HG03439 (cell line): ENCODE measurements at regions not wholly inside any gene's neighbourhood (a gene's known extent, or its start where the extent isn't known, plus 50 kb on each side); places are given as distances from the start of the nearest gene placed in this dataset.
A peak's percentile ranks its signal among the peaks of the same experiment; 100 is the strongest.

Experiments
- ATAC-seq: cut with Tn5 transposase; IDR thresholded peaks from one replicate; pipeline ENCODE4 v1.9.1; 2021; ENCODE audit warnings: mild to moderate bottlenecking, moderate library complexity; ENCODE audit not compliant: unreplicated experiment

- no peak for ATAC-seq
Observed at GRCh38 chr4:159443975-159444374, 341.1 kb downstream of the RAPGEF2 start.

GRCh38 chr4:159444678-159445077 lies 341.8 kb downstream of the RAPGEF2 start:
- no peak for ATAC-seq

GRCh38 chr4:159445692-159446091 lies 342.8 kb downstream of the RAPGEF2 start:
- no peak for ATAC-seq

- ATAC-seq, result peak; percentile 100
Observed at GRCh38 chr4:159446266-159446976, 343.5 kb downstream of the RAPGEF2 start.

- ATAC-seq, result no peak
Observed at GRCh38 chr4:159447296-159447695, 344.4 kb downstream of the RAPGEF2 start.

GRCh38 chr4:159451006-159451405 lies 348.1 kb downstream of the RAPGEF2 start:
- no peak for ATAC-seq

GRCh38 chr4:159455675-159456237 lies 352.9 kb downstream of the RAPGEF2 start:
- no peak for ATAC-seq

- ATAC-seq, result no peak
Observed at GRCh38 chr4:159460371-159460770, 357.5 kb downstream of the RAPGEF2 start.

- no peak for ATAC-seq
Observed at GRCh38 chr4:159463235-159463634, 360.4 kb downstream of the RAPGEF2 start.

GRCh38 chr4:159464302-159464701 lies 361.4 kb downstream of the RAPGEF2 start:
- ATAC-seq, result no peak

GRCh38 chr4:159476886-159477285 lies 374.0 kb downstream of the RAPGEF2 start:
- ATAC-seq, result no peak

- no peak for ATAC-seq
Observed at GRCh38 chr4:159480826-159481225, 377.9 kb downstream of the RAPGEF2 start.

- ATAC-seq, result no peak
Observed at GRCh38 chr4:159481936-159482335, 379.1 kb downstream of the RAPGEF2 start.

GRCh38 chr4:159483110-159483781 lies 380.4 kb downstream of the RAPGEF2 start:
- ATAC-seq, result no peak

GRCh38 chr4:159483782-159484741 lies 381.2 kb downstream of the RAPGEF2 start:
- ATAC-seq, result no peak

GRCh38 chr4:159484864-159485263 lies 382.0 kb downstream of the RAPGEF2 start:
- ATAC-seq, result no peak

GRCh38 chr4:159487284-159487747 lies 384.4 kb downstream of the RAPGEF2 start:
- peak; percentile 94 for ATAC-seq

GRCh38 chr4:159489646-159490045 lies 386.8 kb downstream of the RAPGEF2 start:
- no peak for ATAC-seq

- ATAC-seq, result no peak
Observed at GRCh38 chr4:159495515-159496236, 392.8 kb downstream of the RAPGEF2 start.

- no peak for ATAC-seq
Observed at GRCh38 chr4:159496248-159496647, 393.4 kb downstream of the RAPGEF2 start.
